H1 (cell line): ENCODE measurements at regions not wholly inside any gene's neighbourhood (a gene's known extent, or its start where the extent isn't known, plus 50 kb on each side); places are given as distances from the start of the nearest gene placed in this dataset.

Experiments
- CTCF ChIA-PET: fragments of 300-600 bp; sonication (Branson Sonifier 250); formaldehyde crosslinking; loops from one replicate; lab custom pipeline; 2021; ENCODE audit not compliant: partially characterized antibody; lab: Charles Lee
- POLR2A ChIA-PET: fragments of 300-600 bp; sonication (Branson Sonifier 250); formaldehyde crosslinking; loops from one replicate; lab custom pipeline; 2021; ENCODE audit warnings: inconsistent platforms; ENCODE audit not compliant: partially characterized antibody; lab: Charles Lee
- DNase-seq, 2 experiments: peaks; one replicate each; pipeline versions ENCODE4 v3.0.0 to v3.0.0-alpha.2; 2010 to 2022; ENCODE audit warnings: low spot score in 2 of 2, low read depth in 1 of 2, mixed read lengths in 1 of 2
- FAIRE-seq: peaks from 2 replicates; lab custom pipeline; 2011; peaks lifted over from hg19 to GRCh38; lab: Jason Lieb, UNC
- H2AFZ ChIP-seq: 2 replicates; pipeline ENCODE4 v1.8.1; 2012; ENCODE audit warnings: low read length, inconsistent platforms
- H2AK5ac ChIP-seq: 2 replicates; pipeline ENCODE4 v1.6.1; 2013; ENCODE audit warnings: low read depth, low read length
- H2BK120ac ChIP-seq: replicated peaks from 2 replicates; pipeline ENCODE3; 2013; ENCODE audit warnings: low read depth, low read length, inconsistent platforms
- H2BK12ac ChIP-seq: 2 replicates; pipeline ENCODE4 v1.6.1; 2013; ENCODE audit warnings: low read depth, low read length
- H2BK15ac ChIP-seq: 2 replicates; pipeline ENCODE4 v1.6.1; 2013; ENCODE audit warnings: low read length
- H2BK20ac ChIP-seq: 2 replicates; pipeline ENCODE4 v1.6.1; 2013; ENCODE audit warnings: low read length
- H2BK5ac ChIP-seq: 2 replicates; pipeline ENCODE4 v1.6.1; 2013; ENCODE audit warnings: low read depth, low read length
- H3K14ac ChIP-seq: 2 replicates; pipeline ENCODE4 v1.6.1; 2013; ENCODE audit warnings: inconsistent platforms; ENCODE audit not compliant: insufficient read length
- H3K18ac ChIP-seq: 2 replicates; pipeline ENCODE4 v1.6.1; 2013; ENCODE audit warnings: low read length; ENCODE audit errors: extremely low read depth
- H3K23ac ChIP-seq: 2 replicates; pipeline ENCODE4 v1.6.1; 2013; ENCODE audit warnings: inconsistent platforms; ENCODE audit not compliant: insufficient read length
- H3K23me2 ChIP-seq: 2 replicates; pipeline ENCODE4 v1.6.1; 2013; ENCODE audit warnings: low read depth, low read length
- H3K27ac ChIP-seq: 2 replicates; pipeline ENCODE4 v1.6.1; 2011; ENCODE audit warnings: low read depth, low read length, inconsistent platforms
- H3K27me3 ChIP-seq, 4 experiments: replicated peaks in 1 of 4; 1 replicate in 1 of 4; 2 replicates in 3 of 4; pipeline versions ENCODE4 v1.6.1 to v1.8.1; 2011 to 2013; ENCODE audit warnings: low read length in 3 of 4, mild to moderate bottlenecking in 3 of 4, inconsistent platforms in 2 of 4, mixed read lengths in 2 of 4, moderate library complexity in 1 of 4; ENCODE audit not compliant: control insufficient read depth in 3 of 4, insufficient read depth in 3 of 4; ENCODE audit errors: extremely low read depth in 1 of 4
- H3K36me3 ChIP-seq, 4 experiments: 2 replicates each; pipeline versions ENCODE4 v1.6.1 to v1.8.1; 2011 to 2013; ENCODE audit warnings: mild to moderate bottlenecking in 4 of 4, low read length in 3 of 4, moderate library complexity in 2 of 4, control low read depth in 1 of 4, inconsistent platforms in 1 of 4; ENCODE audit not compliant: insufficient read depth in 4 of 4, control insufficient read depth in 2 of 4
- H3K4ac ChIP-seq: replicated peaks from 2 replicates; pipeline ENCODE3; 2013; ENCODE audit warnings: low read length, low read depth, mixed read lengths, inconsistent platforms; ENCODE audit not compliant: insufficient read length
- H3K4me1 ChIP-seq, 4 experiments: replicated peaks in 1 of 4; 1 replicate in 1 of 4; 2 replicates in 3 of 4; pipeline versions ENCODE4 v1.6.1 to v1.8.1; 2011 to 2013; ENCODE audit warnings: low read length in 3 of 4, inconsistent platforms in 2 of 4, mixed read lengths in 1 of 4; ENCODE audit not compliant: insufficient read depth in 4 of 4, control insufficient read depth in 3 of 4
- H3K4me2 ChIP-seq, 2 experiments: 2 replicates each; pipeline versions ENCODE4 v1.6.1 to v1.8.1; 2011 to 2013; ENCODE audit warnings: low read depth in 2 of 2, low read length in 2 of 2, control low read depth in 1 of 2, inconsistent platforms in 1 of 2, mild to moderate bottlenecking in 1 of 2; ENCODE audit not compliant: insufficient read depth in 1 of 2
- H3K4me3 ChIP-seq, 4 experiments: fragments of 200-600, 300-600 bp in 1 of 4; sonication (generic), shearing (Covaris generic), sonication (Bioruptor Twin) in 1 of 4; 2 replicates each; pipeline versions ENCODE4 v1.5.1 to v1.8.1; 2011 to 2016; ENCODE audit warnings: low read length in 4 of 4, low read depth in 3 of 4, control low read depth in 2 of 4, inconsistent platforms in 2 of 4, mild to moderate bottlenecking in 2 of 4, mixed read lengths in 1 of 4, moderate library complexity in 1 of 4; ENCODE audit not compliant: insufficient read depth in 2 of 4; ENCODE audit errors: extremely low read depth in 1 of 4
- H3K56ac ChIP-seq: replicated peaks from 2 replicates; pipeline ENCODE3; 2013; ENCODE audit warnings: low read depth, mild to moderate bottlenecking, mixed read lengths, low read length, inconsistent platforms; ENCODE audit not compliant: insufficient read length
- H3K79me1 ChIP-seq: 2 replicates; pipeline ENCODE4 v1.6.1; 2013; ENCODE audit warnings: low read depth, low read length, control low read depth
- H3K79me2 ChIP-seq, 2 experiments: 2 replicates each; pipeline versions ENCODE4 v1.6.1 to v1.8.1; 2012 to 2013; ENCODE audit warnings: low read length in 2 of 2, mild to moderate bottlenecking in 2 of 2, inconsistent platforms in 1 of 2; ENCODE audit not compliant: insufficient read depth in 2 of 2, control insufficient read depth in 1 of 2
- H3K9ac ChIP-seq, 4 experiments: replicated peaks in 1 of 4; 1 replicate in 1 of 4; 2 replicates in 3 of 4; pipeline versions ENCODE4 v1.6.1 to v1.8.1; 2011 to 2013; ENCODE audit warnings: low read depth in 3 of 4, low read length in 3 of 4, control low read depth in 2 of 4, mild to moderate bottlenecking in 2 of 4, moderate library complexity in 2 of 4, inconsistent platforms in 1 of 4; ENCODE audit errors: extremely low read depth in 1 of 4
- H3K9me3 ChIP-seq, 2 experiments: 2 replicates each; pipeline versions ENCODE4 v1.6.1 to v1.8.1; 2012 to 2013; ENCODE audit warnings: mild to moderate bottlenecking in 2 of 2, moderate library complexity in 2 of 2, control low read depth in 1 of 2, inconsistent platforms in 1 of 2, low read depth in 1 of 2, low read length in 1 of 2, mixed read lengths in 1 of 2; ENCODE audit not compliant: insufficient read depth in 2 of 2
- H4K20me1 ChIP-seq, 2 experiments: replicated peaks in 1 of 2; 2 replicates each; pipeline versions ENCODE3 to v1.8.1; 2011 to 2013; ENCODE audit warnings: inconsistent platforms in 2 of 2, low read length in 2 of 2, mild to moderate bottlenecking in 1 of 2; ENCODE audit not compliant: insufficient read depth in 2 of 2, control insufficient read depth in 1 of 2
- H4K5ac ChIP-seq: 2 replicates; pipeline ENCODE4 v1.6.1; 2013; ENCODE audit warnings: low read length, low read depth, mixed read lengths, inconsistent platforms; ENCODE audit not compliant: insufficient read length
- H4K8ac ChIP-seq: 2 replicates; pipeline ENCODE4 v1.8.0; 2013; ENCODE audit warnings: mild to moderate bottlenecking, moderate library complexity, low read length, inconsistent platforms; ENCODE audit not compliant: insufficient read depth; ENCODE audit errors: extremely low read depth
- H4K91ac ChIP-seq: replicated peaks from 2 replicates; pipeline ENCODE3; 2013; ENCODE audit warnings: low read length, mixed read lengths, inconsistent platforms; ENCODE audit not compliant: insufficient read length
- ASH2L ChIP-seq: fragments of 200-600, 300-600 bp; sonication (generic); IDR thresholded peaks from one replicate; pipeline ENCODE4 v1.7.1; 2017; ENCODE audit warnings: low read length
- CEBPB ChIP-seq: IDR thresholded peaks from 2 replicates; pipeline ENCODE4 v1.6.1; 2012; ENCODE audit warnings: low read depth, low read length
- CREB1 ChIP-seq: IDR thresholded peaks from 2 replicates; pipeline ENCODE4 v1.6.1; 2012; ENCODE audit warnings: inconsistent platforms
- CTBP2 ChIP-seq: IDR thresholded peaks from 2 replicates; pipeline ENCODE4 v1.7.0; 2011; ENCODE audit warnings: borderline replicate concordance, mild to moderate bottlenecking, moderate library complexity, mixed read lengths, low read length; ENCODE audit not compliant: insufficient read depth, insufficient read length
- HDAC2 ChIP-seq, 2 experiments: fragments of 300-600 bp in 1 of 2; sonication (generic) in 1 of 2; IDR thresholded peaks; 2 replicates each; pipeline ENCODE4 v1.6.1; 2011 to 2012; ENCODE audit warnings: low read depth in 2 of 2, low read length in 2 of 2, mild to moderate bottlenecking in 2 of 2, moderate library complexity in 2 of 2, borderline replicate concordance in 1 of 2, inconsistent platforms in 1 of 2
- KDM5A ChIP-seq: fragments of 200-600 bp; IDR thresholded peaks from 2 replicates; pipeline ENCODE4 v1.7.1; 2012; ENCODE audit warnings: mild to moderate bottlenecking, low read length, inconsistent platforms, mixed read lengths
- PHF8 ChIP-seq: fragments of 200-600 bp; sonication (generic); conservative IDR thresholded peaks from 2 replicates; pipeline ENCODE4 v1.7.1; 2012; ENCODE audit warnings: low read depth, mild to moderate bottlenecking, inconsistent platforms, low read length, moderate library complexity
- POLR2A ChIP-seq, 2 experiments: IDR thresholded peaks; 1 replicate in 1 of 2; 2 replicates in 1 of 2; pipeline ENCODE4 v1.6.1; 2011; ENCODE audit warnings: low read depth in 2 of 2, low read length in 2 of 2, mild to moderate bottlenecking in 2 of 2; ENCODE audit errors: control extremely low read depth in 1 of 2
- RAD21 ChIP-seq, 2 experiments: IDR thresholded peaks in 1 of 2; conservative IDR thresholded peaks in 1 of 2; 2 replicates each; pipeline ENCODE4 v1.6.1; 2011; ENCODE audit warnings: low read depth in 2 of 2, low read length in 2 of 2, improper control_type of control experiment in 1 of 2, inconsistent platforms in 1 of 2, mild to moderate bottlenecking in 1 of 2, moderate library complexity in 1 of 2
- RBBP5 ChIP-seq: IDR thresholded peaks from 2 replicates; pipeline ENCODE4 v1.7.1; 2012; ENCODE audit warnings: low read depth, mild to moderate bottlenecking, inconsistent platforms, low read length, moderate library complexity, borderline replicate concordance
- RFX5 ChIP-seq: IDR thresholded peaks from 2 replicates; pipeline ENCODE4 v1.6.1; 2011; ENCODE audit warnings: low read depth, low read length, improper control_type of control experiment, borderline replicate concordance
- SP2 ChIP-seq: IDR thresholded peaks from 2 replicates; pipeline ENCODE4 v1.6.1; 2012; ENCODE audit warnings: mild to moderate bottlenecking, low read length, inconsistent platforms
- SP4 ChIP-seq: IDR thresholded peaks from 2 replicates; pipeline ENCODE4 v1.6.1; 2012; ENCODE audit warnings: low read length, inconsistent platforms
- TAF1 ChIP-seq: IDR thresholded peaks from 2 replicates; pipeline ENCODE4 v1.6.1; 2011; ENCODE audit warnings: mild to moderate bottlenecking, low read depth, low read length
- TEAD4 ChIP-seq: IDR thresholded peaks from 2 replicates; pipeline ENCODE4 v1.6.1; 2012; ENCODE audit warnings: low read depth, low read length, inconsistent platforms, mixed read lengths
- WGBS, 2 experiments: shearing (Covaris generic) in 1 of 2; methylation state at CpG; one replicate each; pipeline versions ENCODE4 v1.1.6 to v1.1.7; 2013 to 2015; ENCODE audit warnings: low lambda C conversion rate in 2 of 2, mixed read lengths in 2 of 2, inconsistent platforms in 1 of 2, low coverage in 1 of 2, missing lambda C conversion rate in 1 of 2; ENCODE audit not compliant: insufficient replicate concordance in 2 of 2, insufficient coverage in 1 of 2, insufficient read length in 1 of 2; ENCODE audit errors: extremely low coverage in 1 of 2, missing lambda C conversion rate in 1 of 2; 5-methylcytosine and 5-hydroxymethylcytosine counted together
- TF ChIP-seq, protein P1 (sequence below): IDR thresholded peaks from 2 replicates; pipeline ENCODE4 v1.6.1; 2011; ENCODE audit warnings: low read depth, mild to moderate bottlenecking, low read length; ENCODE audit not compliant: insufficient read depth

DNA sequence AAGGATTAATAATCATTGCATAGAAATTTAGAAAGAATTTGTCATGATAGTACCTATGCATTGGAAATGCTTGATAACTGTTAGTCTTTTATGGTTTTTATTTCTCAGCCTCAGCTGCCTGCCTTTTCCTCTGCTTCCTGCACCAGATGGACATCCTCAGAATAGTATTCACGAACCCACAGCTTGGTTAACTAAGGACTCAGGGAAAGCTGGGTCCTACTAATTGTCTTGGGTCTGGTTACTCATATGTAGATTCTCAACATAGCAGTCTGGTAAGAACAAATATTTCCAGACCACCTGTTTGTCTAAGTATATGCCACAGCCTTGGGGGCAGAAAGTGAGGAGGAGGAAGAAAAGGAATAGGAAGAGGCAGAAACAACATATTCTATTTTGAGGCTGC lies 464.5 kb upstream of the SMARCA2 start:
- no peak overlapping the region for H2BK15ac ChIP-seq
- FAIRE-seq = no peak
- WGBS, 2 experiments = 69% methylated on average over 1 of the region's 1 CpG; no CpG with 5 or more reads in 1 of the 2 experiments
- no peak for TF ChIP-seq CREB1
- TF ChIP-seq RBBP5 = no peak
- TF ChIP-seq ASH2L = no peak
- no peak for TF ChIP-seq RAD21 (IDR thresholded peaks at IDR 0.05 in 1 of 2, conservative IDR thresholded peaks at IDR 0.05 in 1 of 2; ENCODE audit: low read depth in 2 of 2, low read length in 2 of 2)
- no peak for TF ChIP-seq HDAC2 (IDR thresholded peaks at IDR 0.05; ENCODE audit: borderline replicate concordance in 1 of 2, low read depth in 2 of 2, low read length in 2 of 2)
- no peak for TF ChIP-seq TEAD4
- TF ChIP-seq TAF1 = no peak
- no peak for TF ChIP-seq SP4
- no peak for TF ChIP-seq PHF8
- TF ChIP-seq KDM5A = no peak
- TF ChIP-seq SP2 = no peak
- TF ChIP-seq CEBPB = no peak
- TF ChIP-seq, protein P1, sequence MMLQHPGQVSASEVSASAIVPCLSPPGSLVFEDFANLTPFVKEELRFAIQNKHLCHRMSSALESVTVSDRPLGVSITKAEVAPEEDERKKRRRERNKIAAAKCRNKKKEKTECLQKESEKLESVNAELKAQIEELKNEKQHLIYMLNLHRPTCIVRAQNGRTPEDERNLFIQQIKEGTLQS = no peak
- TF ChIP-seq CTBP2 = no peak
- no peak for TF ChIP-seq RFX5
- TF ChIP-seq POLR2A (IDR thresholded peaks at IDR 0.05; ENCODE audit: control extremely low read depth in 1 of 2, low read depth in 2 of 2, low read length in 2 of 2) = no peak

More for the DNA sequence above, 464.5 kb upstream of the SMARCA2 start:
- peaks cover 80 to 85% of the 10 kb centered on the region in 2 experiments for H3K9me3 ChIP-seq
- H3K4ac ChIP-seq = no peak overlapping the region
- no peak overlapping the region for H2AFZ ChIP-seq
- no peak overlapping the region for H2AK5ac ChIP-seq
- no peak overlapping the region for H3K27ac ChIP-seq
- H2BK120ac ChIP-seq = no peak overlapping the region
- no peaks in the 10 kb centered on the region; a peak in 1 of 7 replicates for H3K4me1 ChIP-seq
- no peaks in the 10 kb centered on the region for H3K79me2 ChIP-seq
- H3K4me3 ChIP-seq = no peak overlapping the region
- no peak overlapping the region for H3K4me2 ChIP-seq
- CTCF ChIA-PET = no interaction called here
- no peak overlapping the region for H2BK20ac ChIP-seq
- no peak overlapping the region for H2BK12ac ChIP-seq
- H3K79me1 ChIP-seq = no peaks in the 10 kb centered on the region
- H3K36me3 ChIP-seq = no peaks in the 10 kb centered on the region
- no peak overlapping the region for H3K18ac ChIP-seq
- H4K8ac ChIP-seq = no peak overlapping the region
- H3K56ac ChIP-seq = no peak overlapping the region
- POLR2A ChIA-PET = no interaction called here
- no peak overlapping the region for H4K5ac ChIP-seq
- H2BK5ac ChIP-seq = no peak overlapping the region
- no peaks in the 10 kb centered on the region for H4K20me1 ChIP-seq
- no peak overlapping the region for H3K14ac ChIP-seq
- no peak overlapping the region for H3K23ac ChIP-seq
- no peaks in the 10 kb centered on the region for H3K27me3 ChIP-seq
- no peak overlapping the region for H3K9ac ChIP-seq
- peaks cover 2% of the 10 kb centered on the region; the same call in 1 of the 2 replicates for H3K23me2 ChIP-seq
- H4K91ac ChIP-seq = no peak overlapping the region
- DNase-seq = no peak
